ENCODE measurements at regions not wholly inside any gene's neighbourhood (a gene's known extent, or its start where the extent isn't known, plus 50 kb on each side); places are given as distances from the start of the nearest gene placed in this dataset.

DNA sequence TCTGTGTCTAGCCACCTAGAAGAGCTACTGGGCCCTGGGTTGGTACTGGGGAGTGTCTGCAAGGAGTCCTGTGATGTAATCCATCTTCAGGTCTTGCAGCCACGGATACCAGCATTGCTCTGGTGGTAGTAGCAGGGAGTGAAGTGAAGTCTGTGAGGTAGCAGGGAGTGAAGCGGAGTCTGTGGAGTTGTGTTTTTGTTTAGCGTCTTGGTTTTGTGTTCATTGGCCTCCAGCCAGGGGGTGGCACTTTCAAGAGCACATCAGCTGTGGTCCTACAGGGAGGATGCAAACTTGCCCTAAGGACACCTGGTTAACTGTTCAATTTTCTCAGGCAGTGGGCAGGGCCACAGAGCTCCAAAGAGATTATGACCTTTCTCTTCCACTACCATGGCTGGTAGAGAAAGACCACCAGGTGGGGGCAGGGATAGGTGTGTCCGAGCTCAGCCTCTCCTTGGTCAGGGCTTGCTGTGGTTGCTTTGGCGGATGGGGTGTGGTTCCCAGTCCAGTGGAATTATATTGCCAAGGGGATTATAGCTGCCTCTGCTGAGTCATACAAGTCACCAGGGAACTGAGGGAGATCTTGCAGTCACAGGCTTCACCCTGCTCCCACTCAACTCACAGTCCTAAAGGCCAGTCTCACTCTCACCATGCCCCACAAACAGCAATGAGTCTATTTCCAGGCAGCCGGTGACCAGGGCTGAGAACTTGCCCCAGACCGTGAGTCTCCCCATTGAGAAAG lies 424.7 kb downstream of the ZBBX start:
- TF ChIP-seq POLR2A (IDR thresholded peaks at IDR 0.05) (no peak), POLR2AphosphoS5 (IDR thresholded peaks at IDR 0.05) (no peak), EP300 (IDR thresholded peaks at IDR 0.05) (no peak)
- TF ChIP-seq, protein P1, sequence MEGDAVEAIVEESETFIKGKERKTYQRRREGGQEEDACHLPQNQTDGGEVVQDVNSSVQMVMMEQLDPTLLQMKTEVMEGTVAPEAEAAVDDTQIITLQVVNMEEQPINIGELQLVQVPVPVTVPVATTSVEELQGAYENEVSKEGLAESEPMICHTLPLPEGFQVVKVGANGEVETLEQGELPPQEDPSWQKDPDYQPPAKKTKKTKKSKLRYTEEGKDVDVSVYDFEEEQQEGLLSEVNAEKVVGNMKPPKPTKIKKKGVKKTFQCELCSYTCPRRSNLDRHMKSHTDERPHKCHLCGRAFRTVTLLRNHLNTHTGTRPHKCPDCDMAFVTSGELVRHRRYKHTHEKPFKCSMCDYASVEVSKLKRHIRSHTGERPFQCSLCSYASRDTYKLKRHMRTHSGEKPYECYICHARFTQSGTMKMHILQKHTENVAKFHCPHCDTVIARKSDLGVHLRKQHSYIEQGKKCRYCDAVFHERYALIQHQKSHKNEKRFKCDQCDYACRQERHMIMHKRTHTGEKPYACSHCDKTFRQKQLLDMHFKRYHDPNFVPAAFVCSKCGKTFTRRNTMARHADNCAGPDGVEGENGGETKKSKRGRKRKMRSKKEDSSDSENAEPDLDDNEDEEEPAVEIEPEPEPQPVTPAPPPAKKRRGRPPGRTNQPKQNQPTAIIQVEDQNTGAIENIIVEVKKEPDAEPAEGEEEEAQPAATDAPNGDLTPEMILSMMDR (IDR thresholded peaks at IDR 0.05), result no peak
- Histone ChIP-seq H3K9me3 (peaks cover 0 to 14% (median 0%) of the 10 kb centered on the region in 3 donors), H3K36me3 (no peaks in the 10 kb centered on the region), H3K27me3 (no peaks in the 10 kb centered on the region), H3K27ac (no peak overlapping the region), H3K4me1 (no peaks in the 10 kb centered on the region), H3K4me3 (no peak overlapping the region)
- WGBS, 2 donors (ENCODE audit: low coverage in 1 of 2), result 72 to 80% methylated on average over 1 to 4 of the region's 7 CpGs
- no peak for ATAC-seq

DNA sequence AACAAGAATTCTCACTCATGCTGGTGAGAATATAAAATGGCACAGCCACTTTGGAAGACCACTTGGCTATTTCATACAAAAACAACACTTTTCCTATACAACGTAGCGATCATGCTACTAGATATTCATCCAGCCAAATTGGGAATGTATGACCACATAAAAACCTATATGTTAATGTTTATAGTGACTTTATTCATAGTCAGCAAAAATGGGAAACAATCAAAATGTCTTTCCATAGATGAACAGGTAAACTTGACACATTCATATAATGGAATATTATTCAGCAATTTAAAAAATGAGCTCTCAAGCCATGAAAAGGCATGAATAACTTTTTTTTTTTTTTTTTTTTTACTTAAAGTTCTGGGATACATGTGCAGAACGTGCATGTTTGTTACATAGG lies 445.2 kb downstream of the ZBBX start:
- peaks cover 0 to 3% (median 0%) of the 10 kb centered on the region in 3 donors for H3K9me3 ChIP-seq
- ATAC-seq, result no peak
- no peaks in the 10 kb centered on the region for H3K4me1 ChIP-seq
- H3K27me3 ChIP-seq, result no peaks in the 10 kb centered on the region
- 93 to 94% methylated on average over 3 of the region's 3 CpGs for WGBS, 2 donors (ENCODE audit: low coverage in 1 of 2)
- TF ChIP-seq, protein P1 (IDR thresholded peaks at IDR 0.05), result no peak
- TF ChIP-seq EP300 (IDR thresholded peaks at IDR 0.05), result no peak
- no peak for TF ChIP-seq POLR2AphosphoS5 (IDR thresholded peaks at IDR 0.05)
- no peak for TF ChIP-seq POLR2A (IDR thresholded peaks at IDR 0.05)
- no peak overlapping the region for H3K27ac ChIP-seq
- H3K4me3 ChIP-seq, result no peak overlapping the region
- H3K36me3 ChIP-seq, result no peaks in the 10 kb centered on the region

DNA sequence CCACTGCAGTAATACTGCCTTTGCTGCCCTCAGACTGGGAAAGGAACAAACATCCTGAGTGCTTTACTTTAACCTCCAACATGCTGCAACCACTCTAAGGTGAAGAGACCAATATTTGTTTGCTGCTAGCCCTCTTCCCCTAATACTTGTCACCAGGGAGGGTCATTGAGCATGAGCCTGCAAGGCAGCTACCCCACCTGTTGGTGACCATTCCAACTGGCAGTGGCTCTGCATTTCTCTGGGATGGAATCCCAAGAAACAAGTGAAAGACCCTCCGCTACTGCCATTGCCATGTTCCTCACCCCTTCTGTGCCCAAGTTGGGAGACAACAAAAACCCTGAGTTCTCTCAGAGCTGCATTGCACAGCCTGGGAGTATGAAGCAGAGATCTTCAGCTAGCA lies 462.7 kb downstream of the ZBBX start:
- Histone ChIP-seq H3K4me1 (no peaks in the 10 kb centered on the region), H3K27ac (no peak overlapping the region), H3K9me3 (peaks cover 0 to 18% (median 0%) of the 10 kb centered on the region in 3 donors), H3K27me3 (no peaks in the 10 kb centered on the region), H3K36me3 (no peaks in the 10 kb centered on the region), H3K4me3 (no peak overlapping the region)
- WGBS, 2 donors (ENCODE audit: low coverage in 1 of 2), result no CpG with 5 or more reads among the region's 1 CpG
- ATAC-seq, result no peak
- TF ChIP-seq, protein P1 (IDR thresholded peaks at IDR 0.05), result no peak
- TF ChIP-seq POLR2AphosphoS5 (IDR thresholded peaks at IDR 0.05), result no peak
- TF ChIP-seq EP300 (IDR thresholded peaks at IDR 0.05), result no peak
- no peak for TF ChIP-seq POLR2A (IDR thresholded peaks at IDR 0.05)

DNA sequence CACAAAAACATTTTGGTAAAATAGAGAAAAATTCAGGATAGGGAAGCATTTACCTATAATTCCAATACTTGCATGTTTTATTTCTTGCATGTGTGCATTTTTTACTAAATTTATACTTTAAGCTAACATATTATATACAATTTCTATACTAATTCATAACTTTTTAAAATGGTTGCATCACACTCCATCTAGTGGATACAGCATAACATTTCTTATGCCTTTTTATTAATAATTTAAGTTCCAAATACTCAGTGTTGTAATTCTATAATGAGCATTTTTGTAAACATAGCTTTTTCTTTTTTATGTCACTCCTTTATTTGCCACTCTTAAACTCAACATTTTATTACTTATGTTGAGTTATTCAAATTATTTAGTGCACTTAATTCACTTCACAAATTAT lies 477.7 kb downstream of the ZBBX start:
- Histone ChIP-seq H3K4me1 (no peaks in the 10 kb centered on the region), H3K36me3 (no peaks in the 10 kb centered on the region), H3K27me3 (no peaks in the 10 kb centered on the region), H3K9me3 (no peaks in the 10 kb centered on the region), H3K4me3 (no peak overlapping the region), H3K27ac (no peak overlapping the region)
- ATAC-seq, result no peak
- no peak for TF ChIP-seq EP300 (IDR thresholded peaks at IDR 0.05)
- TF ChIP-seq POLR2A (IDR thresholded peaks at IDR 0.05), result no peak
- TF ChIP-seq, protein P1 (IDR thresholded peaks at IDR 0.05), result no peak
- TF ChIP-seq POLR2AphosphoS5 (IDR thresholded peaks at IDR 0.05), result no peak

DNA sequence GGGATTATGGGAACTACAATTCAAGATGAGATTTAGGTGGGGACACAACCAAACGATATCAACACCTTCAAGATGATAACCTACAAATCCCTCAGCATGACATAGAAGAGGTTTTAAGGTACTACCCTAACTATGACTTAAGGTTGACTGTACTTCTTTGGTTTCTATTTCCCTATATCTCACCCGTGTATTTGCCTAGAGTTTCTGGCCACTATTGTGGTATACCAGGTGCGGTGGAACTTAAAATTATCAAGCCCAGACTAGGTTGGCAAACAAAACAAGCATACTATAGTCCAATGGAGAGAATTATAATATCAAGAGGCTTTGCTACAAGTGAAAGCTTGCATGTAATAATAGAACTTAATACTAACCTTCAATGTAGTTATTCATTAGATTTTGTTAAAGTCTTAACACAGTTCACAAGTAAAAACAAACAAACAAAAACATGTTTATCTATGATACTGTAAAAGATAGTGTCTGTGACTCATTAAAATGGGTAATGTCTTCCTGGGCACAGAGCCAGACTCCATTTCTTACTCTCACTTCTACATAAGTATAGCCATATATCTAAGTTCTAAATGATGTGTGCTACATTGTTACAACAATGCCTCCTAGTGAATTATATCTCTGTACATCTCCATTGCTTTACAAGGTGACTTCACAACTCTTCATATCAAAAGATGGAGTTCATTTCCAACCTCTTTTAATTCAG lies 479.1 kb downstream of the ZBBX start:
- TF ChIP-seq POLR2A (IDR thresholded peaks at IDR 0.05) (no peak), POLR2AphosphoS5 (IDR thresholded peaks at IDR 0.05) (no peak), EP300 (IDR thresholded peaks at IDR 0.05) (no peak)
- TF ChIP-seq, protein P1 (IDR thresholded peaks at IDR 0.05), result no peak
- H3K27ac ChIP-seq, result no peak overlapping the region
- 83 to 84% methylated on average over 3 of the region's 3 CpGs for WGBS, 2 donors (ENCODE audit: low coverage in 1 of 2)
- H3K4me1 ChIP-seq, result no peaks in the 10 kb centered on the region
- H3K9me3 ChIP-seq, result no peaks in the 10 kb centered on the region
- H3K27me3 ChIP-seq, result no peaks in the 10 kb centered on the region
- no peak overlapping the region for H3K4me3 ChIP-seq
- no peak for ATAC-seq
- H3K36me3 ChIP-seq, result no peaks in the 10 kb centered on the region

All from gastroesophageal sphincter (tissue), 4 donors.